EH (cell line): ENCODE measurements at regions not wholly inside any gene's neighbourhood (a gene's known extent, or its start where the extent isn't known, plus 50 kb on each side); places are given as distances from the start of the nearest gene placed in this dataset.

Experiments used
- DNase-seq: peaks from one replicate; pipeline ENCODE4 v3.0.0-alpha.2; 2015; ENCODE audit warnings: low read depth

GRCh38 chrX:3780564-3780963 lies 67.1 kb upstream of the PRKX start:
- DNase-seq = no peak

- no peak for DNase-seq
These were observed 66.1 kb upstream of the PRKX start for GRCh38 chrX:3779546-3779945.

GRCh38 chrX:3777416-3777815 lies 64.0 kb upstream of the PRKX start:
- DNase-seq = no peak

GRCh38 chrX:3771766-3772165 lies 58.3 kb upstream of the PRKX start:
- no peak for DNase-seq

GRCh38 chrX:3768881-3769280 lies 55.4 kb upstream of the PRKX start:
- DNase-seq = no peak
